PC-9 (cell line): ENCODE measurements at regions not wholly inside any gene's neighbourhood (a gene's known extent, or its start where the extent isn't known, plus 50 kb on each side); places are given as distances from the start of the nearest gene placed in this dataset.
"Not testable (repeated sequence)": the region's sequence is repeated elsewhere in the genome, so short reads cannot be mapped to it uniquely, and the experiment has no call there.

Experiments used
- EZH2 ChIP-seq: fragments of 200-600 bp; sonication (generic); IDR thresholded peaks from 2 replicates; pipeline ENCODE4 v1.8.0; 2017; ENCODE audit warnings: antibody characterized with exemption, low read depth
- TF ChIP-seq, protein P1 (sequence below): fragments of 200-600 bp; sonication (generic); conservative IDR thresholded peaks from 2 replicates; pipeline ENCODE4 v1.6.1; 2017; ENCODE audit warnings: mixed run types, antibody characterized with exemption, mild to moderate bottlenecking, moderate library complexity

GRCh38 chr3:81812098-81812497, 50.7 kb upstream of the GBE1 start:
- TF ChIP-seq, protein P1, sequence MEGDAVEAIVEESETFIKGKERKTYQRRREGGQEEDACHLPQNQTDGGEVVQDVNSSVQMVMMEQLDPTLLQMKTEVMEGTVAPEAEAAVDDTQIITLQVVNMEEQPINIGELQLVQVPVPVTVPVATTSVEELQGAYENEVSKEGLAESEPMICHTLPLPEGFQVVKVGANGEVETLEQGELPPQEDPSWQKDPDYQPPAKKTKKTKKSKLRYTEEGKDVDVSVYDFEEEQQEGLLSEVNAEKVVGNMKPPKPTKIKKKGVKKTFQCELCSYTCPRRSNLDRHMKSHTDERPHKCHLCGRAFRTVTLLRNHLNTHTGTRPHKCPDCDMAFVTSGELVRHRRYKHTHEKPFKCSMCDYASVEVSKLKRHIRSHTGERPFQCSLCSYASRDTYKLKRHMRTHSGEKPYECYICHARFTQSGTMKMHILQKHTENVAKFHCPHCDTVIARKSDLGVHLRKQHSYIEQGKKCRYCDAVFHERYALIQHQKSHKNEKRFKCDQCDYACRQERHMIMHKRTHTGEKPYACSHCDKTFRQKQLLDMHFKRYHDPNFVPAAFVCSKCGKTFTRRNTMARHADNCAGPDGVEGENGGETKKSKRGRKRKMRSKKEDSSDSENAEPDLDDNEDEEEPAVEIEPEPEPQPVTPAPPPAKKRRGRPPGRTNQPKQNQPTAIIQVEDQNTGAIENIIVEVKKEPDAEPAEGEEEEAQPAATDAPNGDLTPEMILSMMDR = not testable (repeated sequence)
- TF ChIP-seq EZH2 = not testable (repeated sequence)
